Putamen (tissue), 1 donor: ENCODE measurements at regions not wholly inside any gene's neighbourhood (a gene's known extent, or its start where the extent isn't known, plus 50 kb on each side); places are given as distances from the start of the nearest gene placed in this dataset.
A peak's percentile ranks its signal among the peaks of the same experiment; 100 is the strongest.

Source experiments
- DNase-seq: peaks from one replicate; pipeline ENCODE4 v3.0.0-alpha.2; 2016; ENCODE audit warnings: low spot score

DNA sequence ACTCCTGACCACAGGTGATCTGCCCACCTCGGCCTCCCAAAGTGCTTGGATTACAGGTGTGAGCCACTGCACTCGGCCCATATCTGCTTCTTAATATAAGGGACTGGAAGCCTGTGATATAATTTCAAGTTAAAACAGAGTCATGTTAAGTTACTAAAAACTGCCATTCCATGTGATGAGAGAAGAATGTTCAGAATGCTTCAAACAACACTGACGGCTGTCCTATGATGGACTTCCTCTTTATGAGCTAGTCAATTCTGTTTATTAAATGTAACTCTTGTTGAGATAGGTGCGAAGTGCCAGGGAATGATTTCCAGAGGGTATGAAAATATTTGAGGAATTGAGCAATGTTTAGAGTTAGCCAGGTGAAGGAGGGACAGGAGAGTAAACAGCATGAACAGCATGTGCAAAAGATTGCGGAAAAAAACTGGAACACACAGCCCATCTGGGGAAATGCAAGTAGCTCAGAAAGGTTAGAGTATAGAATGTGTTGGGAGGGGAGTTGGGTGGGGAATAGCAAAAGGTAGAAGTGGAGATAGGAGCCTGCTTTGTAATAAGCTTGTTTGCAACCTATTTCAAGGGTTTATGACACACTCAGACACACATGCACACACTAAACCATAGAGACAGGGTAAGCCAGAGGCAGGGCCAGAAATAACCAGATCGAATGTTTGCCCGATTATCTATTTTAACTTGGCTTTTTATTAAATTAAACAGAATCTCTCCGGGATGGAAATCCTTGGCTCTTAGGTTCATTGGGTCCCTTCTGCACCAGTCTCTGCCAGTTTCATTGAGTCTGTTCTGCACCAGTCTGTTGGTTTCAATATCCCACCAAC, 135.6 kb upstream of the COX10 start:
- no peak for DNase-seq

GRCh38 chr17:13939222-13939621, 130.1 kb upstream of the COX10 start:
- DNase-seq: no peak

DNA sequence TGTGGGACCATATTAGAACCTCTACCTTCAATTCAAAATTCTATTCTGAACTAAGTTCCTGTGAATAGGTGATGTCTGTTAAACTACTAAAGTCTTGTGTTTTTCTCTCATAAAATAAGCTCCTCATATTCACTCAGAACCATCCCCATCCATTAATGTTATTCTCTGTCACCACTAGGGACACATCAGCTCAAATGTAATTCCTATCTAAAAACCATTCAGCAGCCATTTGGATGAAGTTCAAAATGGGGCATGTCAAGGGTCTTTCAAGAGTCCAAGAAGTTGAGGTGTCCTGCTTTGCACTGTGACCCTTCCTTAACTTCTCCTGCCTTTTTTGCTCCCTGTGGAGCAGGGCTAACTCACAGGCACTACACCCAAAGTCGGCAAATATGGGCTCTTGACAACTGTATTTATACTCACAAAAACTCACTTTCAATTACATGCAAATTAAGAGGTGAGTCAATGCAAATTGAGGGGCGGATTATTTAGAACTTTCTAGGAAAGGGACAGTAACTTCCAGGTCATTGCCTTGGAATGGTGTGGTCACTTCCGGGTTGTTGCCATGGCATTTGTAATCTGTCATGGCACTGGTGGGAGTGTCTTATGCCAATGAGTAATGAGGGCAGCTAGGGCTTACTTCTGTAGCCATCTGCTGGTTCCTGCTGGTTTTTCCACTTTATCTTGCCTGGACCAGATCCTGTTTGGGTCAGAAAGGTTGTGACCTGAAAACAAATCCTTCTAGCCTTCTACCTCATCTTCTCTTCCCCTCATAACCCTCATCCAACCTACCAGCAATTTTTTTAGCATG, 128.2 kb upstream of the COX10 start:
- DNase-seq: no peak

DNA sequence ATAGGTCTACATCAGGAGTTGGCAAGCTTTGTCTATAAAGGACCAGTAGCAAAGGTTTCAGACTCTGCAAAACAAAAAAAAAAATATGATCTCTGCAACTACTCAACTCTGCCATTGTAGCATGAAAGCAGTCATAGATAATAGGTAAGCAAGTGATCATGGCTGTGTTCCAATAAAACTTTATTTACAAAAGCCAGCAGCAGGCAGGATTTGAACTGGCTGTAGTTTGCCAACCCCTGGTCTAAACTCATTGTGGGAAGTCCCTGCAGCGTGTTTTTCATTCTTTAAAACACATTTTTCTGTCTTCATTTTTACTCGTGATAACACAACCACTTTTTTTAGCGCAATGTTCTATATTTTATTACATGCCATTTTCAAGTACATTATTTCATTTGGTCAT, 127.5 kb upstream of the COX10 start:
- DNase-seq: no peak

DNA sequence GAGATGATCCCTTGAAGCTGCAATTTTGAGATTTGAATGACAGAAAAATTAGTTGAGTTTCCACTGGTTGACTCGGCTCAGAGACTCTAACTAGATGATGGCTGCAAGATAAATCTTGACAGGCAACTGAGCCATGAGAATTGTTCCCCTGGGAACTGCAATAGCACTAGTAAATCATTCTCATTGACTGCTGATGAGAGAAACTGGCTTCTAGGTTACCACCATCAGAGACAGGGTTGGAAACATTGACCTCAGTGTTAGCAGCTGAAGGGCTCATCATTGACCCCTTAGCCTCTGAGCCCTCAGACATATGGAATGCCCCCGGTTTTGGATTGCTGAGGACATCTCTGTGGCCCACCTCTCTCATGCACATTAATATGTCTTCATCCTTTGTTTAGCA, 125.4 kb upstream of the COX10 start:
- no peak for DNase-seq

- no peak for DNase-seq
These were observed 121.8 kb upstream of the COX10 start for GRCh38 chr17:13947499-13947898.

GRCh38 chr17:13952009-13952750, 117.1 kb upstream of the COX10 start:
- DNase-seq: no peak

- no peak for DNase-seq
These were observed 115.5 kb upstream of the COX10 start for GRCh38 chr17:13953841-13954240.

GRCh38 chr17:13957636-13958035, 111.7 kb upstream of the COX10 start:
- DNase-seq: no peak

DNA sequence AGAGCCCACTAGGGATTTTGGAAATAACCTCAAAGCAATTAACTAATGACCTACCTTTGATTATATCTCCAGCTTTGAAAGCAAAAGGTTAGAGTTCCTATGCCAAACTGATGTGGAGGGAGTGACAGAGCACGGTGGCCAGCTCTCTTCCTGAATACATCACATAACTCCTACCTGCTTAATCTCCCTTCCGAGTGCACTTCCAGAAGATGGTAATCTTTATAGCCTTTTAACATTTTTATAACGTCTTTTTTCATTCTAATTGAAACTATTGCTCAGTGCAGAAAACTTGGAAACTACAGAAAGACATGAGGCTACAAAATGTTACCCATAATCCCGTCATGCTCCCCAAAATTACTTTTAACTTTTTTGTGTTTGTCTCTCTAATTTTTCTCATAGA, 110.5 kb upstream of the COX10 start:
- no peak for DNase-seq

DNA sequence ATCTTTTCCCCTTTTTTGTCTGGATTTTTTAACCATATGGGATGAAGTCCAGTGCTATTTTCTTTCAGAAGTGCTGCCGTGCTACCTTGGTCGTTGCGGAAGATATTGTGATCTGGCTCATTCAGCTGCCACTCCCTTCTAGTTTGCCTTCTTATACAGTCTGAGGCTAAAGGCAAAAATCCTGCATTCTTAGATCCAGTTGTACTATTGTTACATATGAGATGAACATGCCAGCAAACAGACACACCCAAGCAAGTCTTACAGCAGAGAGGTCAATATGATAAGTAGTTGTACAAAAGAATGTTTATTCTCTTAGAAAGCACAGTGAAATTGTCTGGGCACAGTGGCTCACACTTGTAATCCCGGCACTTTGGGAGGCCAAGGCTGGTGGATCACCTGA, 108.0 kb upstream of the COX10 start:
- DNase-seq: no peak

DNA sequence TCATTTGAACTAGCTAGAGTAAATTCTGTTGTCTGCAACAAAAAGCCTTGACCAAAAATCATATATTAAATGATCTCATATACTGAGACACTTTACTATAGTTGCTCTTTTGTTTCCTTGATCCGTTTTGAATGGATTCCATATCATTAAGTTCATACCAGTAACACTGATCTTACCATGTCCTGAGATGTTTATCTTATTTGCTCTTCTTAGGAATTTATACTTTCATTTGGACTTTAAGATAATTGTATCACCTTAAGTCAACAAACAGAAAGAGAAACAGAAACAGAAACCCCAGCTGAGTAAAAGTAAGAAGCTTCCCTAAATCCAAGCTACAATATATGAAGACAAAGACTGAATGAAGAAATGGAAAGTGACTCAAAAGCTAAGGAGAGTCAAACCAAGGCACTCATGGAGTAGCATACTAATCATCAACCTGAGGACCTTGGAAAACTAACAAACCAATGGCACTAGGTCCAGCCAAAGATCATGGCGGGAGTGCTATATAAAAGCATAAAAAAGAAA, 106.5 kb upstream of the COX10 start:
- DNase-seq: no peak

GRCh38 chr17:13967416-13967815, 101.9 kb upstream of the COX10 start:
- DNase-seq: no peak

GRCh38 chr17:13970531-13970930, 98.8 kb upstream of the COX10 start:
- no peak for DNase-seq

DNA sequence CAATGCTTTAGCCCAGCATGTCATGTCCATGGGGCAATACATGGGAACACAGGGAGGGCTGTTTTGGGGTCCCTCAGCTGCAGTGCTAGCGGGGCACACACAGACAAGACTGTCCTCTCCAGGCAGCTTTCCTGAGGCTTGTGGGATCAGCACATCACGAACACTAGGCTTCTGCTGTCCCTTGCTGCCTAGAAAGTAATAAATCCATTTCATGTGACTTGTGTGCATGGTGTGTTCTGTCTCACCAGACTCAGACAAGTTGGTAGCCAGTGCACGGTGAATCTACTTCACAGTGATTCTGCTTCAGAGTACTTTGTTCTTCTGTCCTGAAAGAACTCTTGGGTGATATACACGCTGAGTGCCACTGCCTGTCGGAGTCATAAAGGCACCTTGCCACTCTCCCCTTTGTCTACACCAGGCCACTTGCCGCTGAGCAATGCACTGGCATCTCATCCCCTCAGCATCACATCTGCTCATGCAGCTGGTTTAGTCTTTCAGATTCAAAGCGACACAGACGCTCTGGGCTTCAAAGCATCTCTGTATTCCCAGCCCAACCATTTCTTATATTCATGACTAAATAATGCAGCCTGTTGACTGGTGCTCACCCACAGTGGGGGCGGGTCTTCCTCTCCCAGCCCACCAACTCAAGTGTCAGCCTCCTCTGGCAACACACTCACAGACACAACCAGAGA, 95.2 kb upstream of the COX10 start:
- DNase-seq: no peak

- no peak for DNase-seq
These were observed 91.5 kb upstream of the COX10 start for GRCh38 chr17:13977837-13978236.

GRCh38 chr17:13978478-13978877, 90.8 kb upstream of the COX10 start:
- no peak for DNase-seq

- no peak for DNase-seq
These were observed 87.4 kb upstream of the COX10 start for GRCh38 chr17:13981881-13982280.

- no peak for DNase-seq
These were observed 84.3 kb upstream of the COX10 start for GRCh38 chr17:13984956-13985355.

GRCh38 chr17:13986855-13987254, 82.4 kb upstream of the COX10 start:
- no peak for DNase-seq

DNA sequence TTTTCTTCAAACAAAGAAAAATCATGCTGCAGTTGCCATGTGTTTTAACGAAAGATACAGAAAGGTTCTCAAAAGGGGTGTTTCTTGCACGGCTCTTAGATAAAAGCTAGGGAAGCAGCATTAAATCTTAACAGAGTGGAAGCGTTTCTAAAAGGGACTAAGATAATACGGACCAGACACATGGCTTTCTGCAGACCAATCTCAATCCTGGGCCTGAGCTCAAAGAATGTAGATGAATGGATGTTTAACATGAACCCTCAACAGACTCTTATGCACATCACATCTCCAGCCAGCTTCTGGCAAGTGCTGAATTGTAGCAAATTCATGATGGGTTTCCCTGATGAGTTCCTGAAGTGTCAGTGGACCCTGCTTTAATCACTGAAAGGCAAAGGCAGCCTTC, 80.2 kb upstream of the COX10 start:
- no peak for DNase-seq

DNA sequence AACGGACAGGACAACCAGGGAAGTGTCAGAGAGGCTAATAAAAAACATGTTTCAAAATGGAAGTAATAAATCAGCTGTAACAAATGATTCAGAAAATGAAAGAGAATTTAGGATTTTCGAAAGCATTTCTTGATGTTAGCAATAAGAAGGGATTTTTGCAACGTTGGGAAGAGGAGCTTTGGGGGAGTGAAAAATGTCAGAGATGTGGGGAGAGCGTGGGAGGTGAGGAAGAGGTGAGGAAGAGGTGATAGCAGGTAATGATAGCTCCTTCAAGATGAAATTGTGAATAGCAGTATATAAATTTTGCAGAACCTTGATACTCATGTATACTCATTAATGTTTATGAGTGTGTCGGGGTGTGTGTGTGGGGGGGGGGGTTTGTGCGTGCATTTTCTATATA, 76.2 kb upstream of the COX10 start:
- peak; percentile 69 for DNase-seq
